ENCODE measurements at regions not wholly inside any gene's neighbourhood (a gene's known extent, or its start where the extent isn't known, plus 50 kb on each side); places are given as distances from the start of the nearest gene placed in this dataset.

DNA sequence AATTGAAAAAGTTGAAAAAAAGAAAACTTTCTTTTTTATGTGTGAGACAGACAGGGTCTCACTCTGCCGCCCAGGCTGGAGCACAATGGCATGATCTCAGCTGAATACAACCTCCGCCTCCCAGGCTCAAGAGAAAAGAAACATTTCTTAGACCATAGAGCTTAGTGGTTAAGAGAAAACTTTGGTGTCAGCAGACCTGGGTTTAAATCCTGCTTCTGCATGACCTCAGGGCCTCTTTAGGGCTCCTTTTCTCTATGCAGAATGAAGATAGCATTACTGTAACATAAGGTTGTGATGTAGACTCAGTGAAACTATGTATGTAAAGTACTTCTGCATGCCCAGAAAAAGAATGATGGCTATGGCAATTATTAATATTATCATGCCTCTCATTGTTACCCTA is 104.7 kb upstream of the NUDT4 start:
- 90% methylated on average over 2 of the region's 2 CpGs for WGBS (ENCODE audit: low lambda C conversion rate)
- H3K9me2 ChIP-seq: no peaks in the 10 kb centered on the region
- POLR2A ChIA-PET: no interaction called here
- H4K20me1 ChIP-seq (ENCODE audit: insufficient read depth): no peaks in the 10 kb centered on the region
- H3K4me1 ChIP-seq (ENCODE audit: control insufficient read depth in 1 of 2, insufficient read depth in 2 of 2, low read depth in 1 of 2, low read length in 1 of 2): no peaks in the 10 kb centered on the region
- no peak overlapping the region for H2AFZ ChIP-seq (ENCODE audit: low read depth)
- H3K4me3 ChIP-seq (ENCODE audit: low read depth in 2 of 2, low read length in 1 of 2): no peak overlapping the region
- H3K27ac ChIP-seq (ENCODE audit: low read depth in 2 of 2, low read length in 1 of 2): no peak overlapping the region
- no peak overlapping the region for H3K9ac ChIP-seq
- no peak overlapping the region for H3K4me2 ChIP-seq
- H3K79me2 ChIP-seq (ENCODE audit: insufficient read depth): no peaks in the 10 kb centered on the region
- DNase-seq: no peak
- H3F3A ChIP-seq (replicated peaks; ENCODE audit: insufficient read depth): no peaks in the 10 kb centered on the region
- no peak for TF ChIP-seq MEF2A (IDR thresholded peaks at IDR 0.05; ENCODE audit: borderline replicate concordance, low read depth)
- no peak for TF ChIP-seq MXI1 (IDR thresholded peaks at IDR 0.05; ENCODE audit: low read depth, low read length)
- TF ChIP-seq FOXJ3 (CRISPR knock-in tag; IDR thresholded peaks at IDR 0.05): no peak
- TF ChIP-seq NFIC (IDR thresholded peaks at IDR 0.05; ENCODE audit: borderline replicate concordance): no peak
- TF ChIP-seq CHD2 (IDR thresholded peaks at IDR 0.05; ENCODE audit: low read length, partially characterized antibody): no peak
- TF ChIP-seq, protein P1, sequence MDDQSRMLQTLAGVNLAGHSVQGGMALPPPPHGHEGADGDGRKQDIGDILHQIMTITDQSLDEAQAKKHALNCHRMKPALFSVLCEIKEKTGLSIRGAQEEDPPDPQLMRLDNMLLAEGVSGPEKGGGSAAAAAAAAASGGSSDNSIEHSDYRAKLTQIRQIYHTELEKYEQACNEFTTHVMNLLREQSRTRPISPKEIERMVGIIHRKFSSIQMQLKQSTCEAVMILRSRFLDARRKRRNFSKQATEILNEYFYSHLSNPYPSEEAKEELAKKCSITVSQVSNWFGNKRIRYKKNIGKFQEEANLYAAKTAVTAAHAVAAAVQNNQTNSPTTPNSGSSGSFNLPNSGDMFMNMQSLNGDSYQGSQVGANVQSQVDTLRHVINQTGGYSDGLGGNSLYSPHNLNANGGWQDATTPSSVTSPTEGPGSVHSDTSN (IDR thresholded peaks at IDR 0.05): no peak
- TF ChIP-seq GABPA (IDR thresholded peaks at IDR 0.05; ENCODE audit: low read depth): no peak
- TF ChIP-seq, protein P2, sequence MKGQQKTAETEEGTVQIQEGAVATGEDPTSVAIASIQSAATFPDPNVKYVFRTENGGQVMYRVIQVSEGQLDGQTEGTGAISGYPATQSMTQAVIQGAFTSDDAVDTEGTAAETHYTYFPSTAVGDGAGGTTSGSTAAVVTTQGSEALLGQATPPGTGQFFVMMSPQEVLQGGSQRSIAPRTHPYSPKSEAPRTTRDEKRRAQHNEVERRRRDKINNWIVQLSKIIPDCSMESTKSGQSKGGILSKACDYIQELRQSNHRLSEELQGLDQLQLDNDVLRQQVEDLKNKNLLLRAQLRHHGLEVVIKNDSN (IDR thresholded peaks at IDR 0.05; ENCODE audit: borderline replicate concordance, low read depth): no peak
- TF ChIP-seq POLR2AphosphoS5 (IDR thresholded peaks at IDR 0.05; ENCODE audit: low read depth, low read length): no peak
- no peak for TF ChIP-seq YY1 (IDR thresholded peaks at IDR 0.05; ENCODE audit: low read depth)
- no peak for TF ChIP-seq GATA2 (CRISPR knock-in tag; IDR thresholded peaks at IDR 0.05)
- no peak for TF ChIP-seq USF2 (IDR thresholded peaks at IDR 0.05; ENCODE audit: borderline replicate concordance, low read depth, low read length)
- TF ChIP-seq FOSL2 (IDR thresholded peaks at IDR 0.05; ENCODE audit: borderline replicate concordance, low read depth): no peak
- no peak for TF ChIP-seq TAF1 (IDR thresholded peaks at IDR 0.05; ENCODE audit: borderline replicate concordance, low read depth, low read length)
- TF ChIP-seq MAX (IDR thresholded peaks at IDR 0.05; ENCODE audit: low read depth): no peak
- no peak for TF ChIP-seq TCF12 (IDR thresholded peaks at IDR 0.05)
- TF ChIP-seq IRF3 (IDR thresholded peaks at IDR 0.05; ENCODE audit: low read depth, low read length): no peak
- TF ChIP-seq ELF1 (IDR thresholded peaks at IDR 0.05): no peak
- H3K27me3 ChIP-seq (ENCODE audit: insufficient read depth): no peaks in the 10 kb centered on the region
- H3K9me3 ChIP-seq: no peaks in the 10 kb centered on the region
- CTCF ChIA-PET: no interaction called here
- H3K36me3 ChIP-seq (replicated peaks in 1 of 2; ENCODE audit: control insufficient read depth in 1 of 2, insufficient read depth in 2 of 2, low read length in 1 of 2): no peaks in the 10 kb centered on the region

All from SK-N-SH (cell line).